Neural progenitor cell (in vitro differentiated cells): ENCODE measurements at regions not wholly inside any gene's neighbourhood (a gene's known extent, or its start where the extent isn't known, plus 50 kb on each side); places are given as distances from the start of the nearest gene placed in this dataset.
"Not testable (repeated sequence)": the region's sequence is repeated elsewhere in the genome, so short reads cannot be mapped to it uniquely, and the experiment has no call there.

Source experiments
- DNase-seq: peaks from one replicate; pipeline ENCODE4 v3.0.0-alpha.2; 2016; ENCODE audit warnings: low spot score
- H2AFZ ChIP-seq: fragments of 200-600 bp; sonication (generic); replicated peaks from 2 replicates; pipeline ENCODE4 v1.6.1; 2016; ENCODE audit warnings: antibody characterized with exemption
- H3F3A ChIP-seq: fragments of 200-600 bp; sonication (generic); 2 replicates; pipeline ENCODE4 v1.6.1; 2016; ENCODE audit warnings: antibody characterized with exemption, low read depth
- H3K27ac ChIP-seq: fragments of 200-600 bp; sonication (generic); 2 replicates; pipeline ENCODE4 v1.5.1; 2016; ENCODE audit warnings: mild to moderate bottlenecking
- H3K27me3 ChIP-seq: fragments of 200-600 bp; sonication (generic); 2 replicates; pipeline ENCODE4 v1.6.1; 2016; ENCODE audit warnings: mild to moderate bottlenecking, moderate library complexity
- H3K36me3 ChIP-seq: fragments of 200-600 bp; sonication (generic); 2 replicates; pipeline ENCODE4 v1.5.1; 2016
- H3K4me1 ChIP-seq: fragments of 200-600 bp; sonication (generic); 2 replicates; pipeline ENCODE4 v1.6.1; 2016; ENCODE audit warnings: mixed run types
- H3K4me2 ChIP-seq: fragments of 200-600 bp; sonication (generic); 2 replicates; pipeline ENCODE4 v1.6.1; 2016
- H3K4me3 ChIP-seq: fragments of 200-600 bp; sonication (generic); 2 replicates; pipeline ENCODE4 v1.5.1; 2016
- H3K79me2 ChIP-seq: fragments of 200-600 bp; sonication (generic); 2 replicates; pipeline ENCODE4 v1.6.1; 2016; ENCODE audit warnings: low read depth
- H3K9ac ChIP-seq: fragments of 200-600 bp; sonication (generic); 2 replicates; pipeline ENCODE4 v1.6.1; 2016
- H3K9me3 ChIP-seq: fragments of 200-600 bp; sonication (generic); 2 replicates; pipeline ENCODE4 v1.5.1; 2016; ENCODE audit warnings: low read depth
- H4K20me1 ChIP-seq: fragments of 200-600 bp; sonication (generic); 2 replicates; pipeline ENCODE4 v1.6.1; 2016; ENCODE audit warnings: low read depth
- H3K27ac Mint-ChIP-seq: 3 replicates; pipeline ENCODE4 v1.8.0; 2021; ENCODE audit warnings: mixed read lengths
- H3K27me3 Mint-ChIP-seq: 2 replicates; pipeline ENCODE4 v1.8.0; 2022; ENCODE audit warnings: low read depth, mild to moderate bottlenecking, inconsistent platforms, moderate library complexity, mixed read lengths; ENCODE audit not compliant: insufficient read depth
- H3K36me3 Mint-ChIP-seq: 3 replicates; pipeline ENCODE4 v1.8.0; 2021; ENCODE audit warnings: mixed read lengths
- H3K4me1 Mint-ChIP-seq: 3 replicates; pipeline ENCODE4 v1.8.0; 2021; ENCODE audit warnings: mixed read lengths
- H3K4me3 Mint-ChIP-seq: 3 replicates; pipeline ENCODE4 v1.8.0; 2021; ENCODE audit warnings: mild to moderate bottlenecking, moderate library complexity, mixed read lengths
- H3K9me3 Mint-ChIP-seq: 3 replicates; pipeline ENCODE4 v1.8.0; 2020; ENCODE audit warnings: mixed read lengths
- CTCF ChIP-seq: fragments of 200-600 bp; sonication (generic); IDR thresholded peaks from 2 replicates; pipeline ENCODE4 v1.5.1; 2017; ENCODE audit warnings: antibody characterized with exemption, mild to moderate bottlenecking
- EZH2 ChIP-seq: fragments of 200-600 bp; sonication (generic); IDR thresholded peaks from 2 replicates; pipeline ENCODE4 v1.6.1; 2017; ENCODE audit warnings: antibody characterized with exemption, mild to moderate bottlenecking, moderate library complexity
- EZH2phosphoT487 ChIP-seq: fragments of 200-600 bp; sonication (generic); IDR thresholded peaks from 2 replicates; pipeline ENCODE4 v1.6.1; 2017; ENCODE audit warnings: antibody characterized with exemption

DNA sequence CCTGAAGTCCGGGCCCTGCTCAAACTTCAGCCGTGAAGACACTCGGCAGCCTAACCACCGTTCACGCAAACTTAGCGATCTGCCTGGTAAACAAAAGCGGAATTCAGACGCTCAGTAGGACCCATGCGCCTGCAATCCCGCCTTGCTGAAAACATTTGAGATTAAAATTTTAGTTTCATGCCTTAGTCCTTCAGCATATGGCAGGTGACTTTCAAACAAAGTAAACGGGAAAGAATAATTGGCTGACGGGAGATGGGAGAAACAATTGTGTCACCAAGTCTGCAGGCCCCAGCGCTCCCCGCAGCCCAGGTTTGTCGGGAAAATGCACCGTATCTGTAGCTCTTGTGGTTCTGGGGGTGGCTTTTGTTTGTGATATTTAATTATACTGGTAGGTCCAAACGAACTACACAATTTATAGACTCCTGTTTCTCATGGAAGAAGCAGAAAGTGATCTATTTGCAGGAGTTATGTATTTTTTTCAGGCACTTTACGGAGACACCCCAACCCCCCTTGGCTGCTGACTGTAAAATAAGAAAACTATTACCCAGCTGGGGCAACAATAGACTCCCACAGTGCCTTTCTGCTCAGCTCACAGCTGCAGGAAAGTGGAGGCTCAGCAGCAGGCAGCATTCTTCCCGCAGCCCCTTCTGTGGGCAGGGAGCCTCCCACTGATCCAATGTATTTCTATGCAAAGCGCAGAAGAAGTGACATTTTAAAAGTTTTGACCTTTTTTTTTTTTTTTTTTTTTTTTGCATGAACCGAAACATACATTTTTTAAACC lies 94.8 kb downstream of the SOX1 start:
- peaks cover 70% of the 10 kb centered on the region for H3K4me1 Mint-ChIP-seq

DNA sequence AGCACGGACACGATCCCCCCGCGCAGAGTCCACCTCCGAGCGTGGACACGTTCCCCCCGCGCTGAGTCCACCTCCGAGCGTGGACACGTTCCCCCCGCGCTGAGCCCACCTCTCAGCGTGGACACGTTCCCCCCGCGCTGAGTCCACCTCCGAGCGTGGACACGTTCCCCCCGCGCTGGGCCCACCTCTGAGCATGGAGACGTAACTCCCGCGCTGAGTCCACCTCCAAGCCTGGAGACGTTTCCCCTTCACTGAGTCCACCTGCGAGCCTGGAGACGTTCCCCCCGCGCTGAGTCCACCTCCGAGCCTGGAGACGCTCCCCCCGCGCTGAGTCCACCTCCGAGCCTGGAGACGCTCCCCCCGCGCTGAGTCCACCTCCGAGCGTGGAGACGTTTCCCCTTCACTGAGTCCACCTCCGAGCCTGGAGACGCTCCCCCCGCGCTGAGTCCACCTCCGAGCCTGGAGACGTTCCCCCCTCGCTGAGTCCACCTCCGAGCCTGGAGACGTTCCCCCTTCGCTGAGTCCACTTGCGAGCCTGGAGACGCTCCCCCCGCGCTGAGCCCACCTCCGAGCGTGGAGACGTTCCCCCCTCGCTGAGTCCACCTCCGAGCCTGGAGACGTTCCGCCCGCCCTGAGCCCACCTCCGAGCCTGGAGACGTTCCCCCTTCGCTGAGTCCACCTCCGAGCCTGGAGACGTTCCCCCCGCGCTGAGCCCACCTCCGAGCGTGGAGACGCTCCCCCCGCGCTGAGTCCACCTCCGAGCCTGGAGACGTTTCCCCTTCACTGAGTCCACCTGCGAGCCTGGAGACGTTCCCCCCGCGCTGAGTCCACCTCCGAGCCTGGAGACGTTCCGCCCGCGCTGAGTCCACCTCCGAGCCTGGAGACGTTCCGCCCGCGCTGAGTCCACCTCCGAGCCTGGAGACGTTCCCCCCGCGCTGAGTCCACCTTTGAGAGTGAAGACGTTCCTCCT lies 97.0 kb downstream of the SOX1 start:
- not testable (repeated sequence) for H3K79me2 ChIP-seq, H3K27ac ChIP-seq, H3K4me2 ChIP-seq, H2AFZ ChIP-seq, H3K4me3 Mint-ChIP-seq, H3K27me3 ChIP-seq, H3K36me3 Mint-ChIP-seq, H3K36me3 ChIP-seq, H3K9me3 Mint-ChIP-seq, H4K20me1 ChIP-seq, H3K9ac ChIP-seq, H3K4me3 ChIP-seq, DNase-seq, H3K9me3 ChIP-seq
- Mint-ChIP-seq H3K27me3 (peaks cover 10% of the 10 kb centered on the region), H3K27ac (peak overlapping the region; percentile 89), H3K4me1 (peaks cover 77% of the 10 kb centered on the region)
- Histone ChIP-seq H3F3A (peaks cover 46% of the 10 kb centered on the region), H3K4me1 (peaks cover 67% of the 10 kb centered on the region)

More for the DNA sequence above, 94.8 kb downstream of the SOX1 start:
- Histone ChIP-seq H3K79me2 (no peaks in the 10 kb centered on the region), H2AFZ (no peak overlapping the region), H3K4me3 (peak overlapping the region; percentile 33), H3K36me3 (no peaks in the 10 kb centered on the region), H3K9ac (peak overlapping the region; percentile 51), H3F3A (peaks cover 56% of the 10 kb centered on the region), H3K4me1 (peaks cover 65% of the 10 kb centered on the region), H3K27me3 (no peaks in the 10 kb centered on the region), H3K4me2 (peak overlapping the region; percentile 78), H3K9me3 (peaks cover 7% of the 10 kb centered on the region), H3K27ac (peak overlapping the region; percentile 99), H4K20me1 (no peaks in the 10 kb centered on the region)
- Mint-ChIP-seq H3K4me3 (peak overlapping the region; percentile 72), H3K36me3 (peaks cover 8% of the 10 kb centered on the region), H3K27me3 (peaks cover 9% of the 10 kb centered on the region), H3K9me3 (peaks cover 15% of the 10 kb centered on the region), H3K27ac (peak overlapping the region; percentile 99)
- peak; percentile 92 for DNase-seq
- TF ChIP-seq EZH2phosphoT487 (no peak), CTCF (no peak), EZH2 (no peak)

- Histone ChIP-seq H2AFZ (no peak overlapping the region), H3K9ac (no peak overlapping the region), H3K79me2 (no peaks in the 10 kb centered on the region), H4K20me1 (no peaks in the 10 kb centered on the region), H3K27ac (no peak overlapping the region), H3K4me3 (no peak overlapping the region), H3K4me2 (peak overlapping the region; percentile 25), H3F3A (peaks cover 29% of the 10 kb centered on the region), H3K36me3 (no peaks in the 10 kb centered on the region), H3K27me3 (no peaks in the 10 kb centered on the region), H3K9me3 (no peaks in the 10 kb centered on the region), H3K4me1 (peaks cover 49% of the 10 kb centered on the region)
- DNase-seq, result no peak
- TF ChIP-seq EZH2phosphoT487 (no peak), CTCF (no peak), EZH2 (no peak)
- peaks cover 5% of the 10 kb centered on the region for H3K36me3 Mint-ChIP-seq
- H3K27ac Mint-ChIP-seq, result peak overlapping the region; percentile 87
- H3K4me1 Mint-ChIP-seq, result peaks cover 64% of the 10 kb centered on the region
- no peak overlapping the region for H3K4me3 Mint-ChIP-seq
- peaks cover 4% of the 10 kb centered on the region for H3K9me3 Mint-ChIP-seq
- peaks cover 12% of the 10 kb centered on the region for H3K27me3 Mint-ChIP-seq
Observed at GRCh38 chr13:112165712-112166111, 98.8 kb downstream of the SOX1 start.
